Heart right ventricle (tissue), 16 donors: ENCODE measurements at regions not wholly inside any gene's neighbourhood (a gene's known extent, or its start where the extent isn't known, plus 50 kb on each side); places are given as distances from the start of the nearest gene placed in this dataset.

ENCODE experiments used
- ATAC-seq, 8 donors: fragments of 200-7000 bp; cut with Tn5 transposase; one replicate each; pipeline ENCODE4 v1.9.1; 2020; ENCODE audit warnings: mild to moderate bottlenecking in 8 of 8, moderate library complexity in 8 of 8, moderate number of reproducible peaks in 1 of 8
- DNase-seq, 2 donors: peaks; one replicate each; pipeline ENCODE4 v3.0.0-alpha.2; 2020
- H3K27ac ChIP-seq, 10 donors: fragments of 200-600 bp; sonication (generic) in 2 of 10; one replicate each; pipeline versions ENCODE4 v1.5.0 to v1.8.0; 2020 to 2022; ENCODE audit warnings: mild to moderate bottlenecking in 3 of 10
- H3K27me3 ChIP-seq, 7 donors: fragments of 200-600 bp; one replicate each; pipeline ENCODE4 v1.8.0; 2021 to 2022; ENCODE audit warnings: mild to moderate bottlenecking in 2 of 7
- H3K36me3 ChIP-seq, 9 donors: fragments of 200-600 bp; sonication (generic) in 1 of 9; one replicate each; pipeline versions ENCODE4 v1.5.0 to v1.8.0; 2020 to 2022; ENCODE audit warnings: mild to moderate bottlenecking in 2 of 9
- H3K4me1 ChIP-seq, 9 donors: fragments of 200-600 bp; sonication (generic) in 1 of 9; one replicate each; pipeline versions ENCODE4 v1.5.0 to v1.8.0; 2020 to 2022; ENCODE audit warnings: mild to moderate bottlenecking in 4 of 9
- H3K4me3 ChIP-seq, 10 donors: fragments of 200-600 bp; sonication (generic) in 2 of 10; one replicate each; pipeline versions ENCODE4 v1.5.0 to v1.8.0; 2020 to 2022; ENCODE audit warnings: mild to moderate bottlenecking in 7 of 10, moderate library complexity in 2 of 10
- H3K9me3 ChIP-seq, 11 donors: fragments of 200-600 bp in 10 of 11; sonication (generic) in 2 of 11; one replicate each; pipeline versions ENCODE4 v1.5.0 to v1.8.0; 2013 to 2022; ENCODE audit warnings: mild to moderate bottlenecking in 2 of 11, control low read depth in 1 of 11, moderate library complexity in 1 of 11
- WGBS, 2 donors: extraction: QIAGEN DNeasy Blood & Tissue Kit; methylation state at CpG; one replicate each; pipeline ENCODE4 v1.1.7; 2013; ENCODE audit warnings: inconsistent platforms in 1 of 2; 5-methylcytosine and 5-hydroxymethylcytosine counted together
- intact Hi-C, 10 donors: fragments of 100-400 bp; cut with DNase I; formaldehyde crosslinking; loops; one replicate each; pipeline versions ENCODE4 v1.11.1 to v1.14.2; 2022
- TF ChIP-seq, protein P1 (sequence below), 9 donors: fragments of 200-600 bp; sonication (generic) in 2 of 9; IDR thresholded peaks; one replicate each; pipeline versions ENCODE4 v1.5.0 to v1.8.0; 2021 to 2022; ENCODE audit warnings: antibody characterized with exemption in 9 of 9, mild to moderate bottlenecking in 5 of 9, moderate library complexity in 1 of 9
- donor health status: Arrhythmogenic right ventricular cardiomyopathy.
- donor health status: ischemic (EF 13 %, LVEDD 7.1; RV severe dilation, severe dysfunction).
- donor health status: healthy with polysubstance abuse.
- donor health status: DM: no; HTN: yes; CAD: no.
- donor health status: DM: no; HTN: no; CAD: no.
- donor health status: ischemic (EF 25% LVEDD 6.9; RV normal size, moderate dysfunction).
- donor health status: ischemic (EF 25% LVEDD 5.7; RV mildly dilated, moderate dysfunction).
- donor health status: healthy.
- donor health status: DM: yes; HTN: yes; CAD: no.
- donor health status: Ischemic cardiomyopathy.
- donor health status: ischemic (EF 35%, LVEDD 5.7; RV mildly dilated, moderate dysfunction).
- donor health status: nonischemic (EF 11% LVEDD 7.7; RV severe dilation, severe dysfunction).
- donor health status: DM: yes; HTN: yes; CAD: no.
- donor health status: PGD.
- donor health status: ischemic (EF 29% LVEDD 5.4; RV normal size, mild dysfunction).
- donor health status: nonischemic (EF 23%, LVEDD 6.1; RV moderate dilation, normal function).

DNA sequence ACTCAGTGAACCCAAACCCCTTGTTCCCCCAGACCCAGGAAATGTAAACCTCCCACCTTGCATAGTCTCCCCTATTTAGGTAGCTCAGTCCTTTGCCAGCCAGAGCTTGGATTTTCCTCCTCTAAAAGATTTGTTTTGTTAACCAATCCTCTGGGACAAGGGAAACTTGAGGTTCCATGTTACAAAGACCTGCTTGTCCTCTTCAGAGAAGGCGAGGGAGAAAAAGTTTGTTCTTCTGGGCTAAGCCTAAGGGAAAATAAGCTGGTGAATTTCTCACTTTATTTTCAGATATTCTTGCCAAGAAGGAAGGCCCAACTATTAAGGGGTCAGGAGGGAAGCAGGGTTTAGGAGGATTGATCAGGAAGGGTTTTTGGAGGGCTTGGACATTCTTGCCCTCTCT lies 136.1 kb upstream of the PROK2 start:
- Histone ChIP-seq H3K27me3 (peaks cover 0 to 46% (median 0%) of the 10 kb centered on the region in 7 donors), H3K9me3 (no peaks in the 10 kb centered on the region), H3K4me3 (no peak overlapping the region), H3K36me3 (no peaks in the 10 kb centered on the region), H3K4me1 (peaks cover 0 to 6% (median 0%) of the 10 kb centered on the region in 9 donors), H3K27ac (no peak overlapping the region)
- ATAC-seq: no peak
- intact Hi-C loops: no loop called here
- 93 to 97% methylated on average over 1 of the region's 1 CpG for WGBS, 2 donors
- TF ChIP-seq, protein P1, sequence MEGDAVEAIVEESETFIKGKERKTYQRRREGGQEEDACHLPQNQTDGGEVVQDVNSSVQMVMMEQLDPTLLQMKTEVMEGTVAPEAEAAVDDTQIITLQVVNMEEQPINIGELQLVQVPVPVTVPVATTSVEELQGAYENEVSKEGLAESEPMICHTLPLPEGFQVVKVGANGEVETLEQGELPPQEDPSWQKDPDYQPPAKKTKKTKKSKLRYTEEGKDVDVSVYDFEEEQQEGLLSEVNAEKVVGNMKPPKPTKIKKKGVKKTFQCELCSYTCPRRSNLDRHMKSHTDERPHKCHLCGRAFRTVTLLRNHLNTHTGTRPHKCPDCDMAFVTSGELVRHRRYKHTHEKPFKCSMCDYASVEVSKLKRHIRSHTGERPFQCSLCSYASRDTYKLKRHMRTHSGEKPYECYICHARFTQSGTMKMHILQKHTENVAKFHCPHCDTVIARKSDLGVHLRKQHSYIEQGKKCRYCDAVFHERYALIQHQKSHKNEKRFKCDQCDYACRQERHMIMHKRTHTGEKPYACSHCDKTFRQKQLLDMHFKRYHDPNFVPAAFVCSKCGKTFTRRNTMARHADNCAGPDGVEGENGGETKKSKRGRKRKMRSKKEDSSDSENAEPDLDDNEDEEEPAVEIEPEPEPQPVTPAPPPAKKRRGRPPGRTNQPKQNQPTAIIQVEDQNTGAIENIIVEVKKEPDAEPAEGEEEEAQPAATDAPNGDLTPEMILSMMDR (IDR thresholded peaks at IDR 0.05): no peak
- no peak for DNase-seq

DNA sequence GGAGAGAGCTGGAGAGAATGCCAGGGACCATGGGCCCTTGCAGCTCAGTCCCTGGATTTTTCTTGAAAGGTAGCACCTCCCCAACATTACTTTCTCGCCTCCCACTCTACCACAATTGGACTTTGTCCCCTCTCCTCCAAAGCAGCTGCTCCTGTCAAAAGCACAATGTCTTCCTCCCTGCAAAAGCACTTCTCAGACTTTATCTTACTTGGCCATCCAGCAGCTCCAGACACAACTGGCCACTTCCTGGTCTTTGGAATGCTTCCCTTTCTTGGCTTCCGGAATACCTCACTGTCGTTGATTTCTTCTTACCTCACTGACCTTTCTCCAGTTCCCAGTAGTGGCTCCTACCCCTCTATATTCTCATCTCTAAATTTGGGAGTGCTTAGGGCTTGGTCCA lies 134.6 kb upstream of the PROK2 start:
- intact Hi-C loops: no loop called here
- H3K9me3 ChIP-seq: no peaks in the 10 kb centered on the region
- 47 to 49% methylated on average over 3 of the region's 3 CpGs for WGBS, 2 donors
- H3K27me3 ChIP-seq: peaks cover 0 to 52% (median 0%) of the 10 kb centered on the region in 7 donors
- ATAC-seq: no peak
- no peaks in the 10 kb centered on the region for H3K36me3 ChIP-seq
- H3K4me3 ChIP-seq: no peak overlapping the region
- H3K27ac ChIP-seq: no peak overlapping the region
- H3K4me1 ChIP-seq: peaks cover 0 to 6% (median 0%) of the 10 kb centered on the region in 9 donors
- DNase-seq: no peak
- TF ChIP-seq, protein P1 (IDR thresholded peaks at IDR 0.05): no peak

DNA sequence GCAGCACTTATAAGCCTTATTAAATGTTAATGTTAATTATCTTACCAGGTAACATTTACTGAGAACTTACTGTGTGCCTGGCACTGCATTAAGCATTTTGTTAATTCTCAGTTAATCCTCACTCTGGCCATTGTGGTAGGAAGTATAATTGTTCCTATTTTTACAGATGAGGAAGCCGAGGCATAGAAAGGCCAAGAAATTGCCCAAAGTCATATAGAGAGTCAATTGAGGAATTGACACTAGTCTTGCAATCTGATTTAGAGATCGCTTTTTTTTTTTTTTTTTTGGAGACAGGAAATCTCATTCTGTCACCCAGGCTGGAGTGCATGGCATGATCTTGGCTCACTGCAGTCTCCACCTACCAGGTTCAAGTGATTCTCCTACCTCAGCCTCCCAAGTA lies 132.6 kb upstream of the PROK2 start:
- Histone ChIP-seq H3K27me3 (peaks cover 0 to 72% (median 0%) of the 10 kb centered on the region in 7 donors), H3K27ac (no peak overlapping the region), H3K36me3 (no peaks in the 10 kb centered on the region), H3K4me1 (peaks cover 0 to 6% (median 0%) of the 10 kb centered on the region in 9 donors), H3K4me3 (no peak overlapping the region), H3K9me3 (no peaks in the 10 kb centered on the region)
- intact Hi-C loops: no loop called here
- DNase-seq: no peak
- 71 to 83% methylated on average over 2 of the region's 2 CpGs for WGBS, 2 donors
- no peak for ATAC-seq
- TF ChIP-seq, protein P1 (IDR thresholded peaks at IDR 0.05): no peak

DNA sequence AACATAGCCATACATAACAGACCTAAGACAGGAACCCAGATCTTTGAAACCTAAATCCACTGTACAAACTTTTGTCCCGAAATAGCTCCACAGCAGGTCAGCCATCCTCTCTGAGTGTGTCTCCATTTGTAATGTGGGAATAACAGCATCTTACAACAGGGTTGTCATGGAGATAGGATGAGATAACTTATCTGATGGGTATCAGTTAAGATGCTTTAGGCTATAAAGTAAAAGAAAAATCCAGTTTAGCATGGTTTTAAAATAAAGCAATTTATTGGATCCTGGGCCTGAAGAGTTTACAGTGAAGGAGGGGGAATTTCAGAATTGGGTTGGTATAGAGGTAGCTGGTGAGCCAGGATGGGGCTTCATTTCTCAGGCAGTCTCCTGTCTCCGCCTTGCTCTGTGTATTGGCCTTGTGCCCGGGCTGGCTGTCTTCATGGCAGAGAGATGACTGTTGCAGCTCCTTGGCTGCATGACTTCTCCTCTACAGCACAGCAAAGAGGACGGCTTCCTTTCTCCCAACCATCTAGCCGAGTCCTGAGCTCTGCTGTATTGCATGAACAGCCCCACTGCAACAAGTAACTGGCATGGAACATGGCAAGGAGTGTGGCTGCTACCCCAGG lies 131.9 kb upstream of the PROK2 start:
- DNase-seq (no peak), ATAC-seq (no peak)
- Histone ChIP-seq H3K27me3 (peaks cover 0 to 75% (median 0%) of the 10 kb centered on the region in 7 donors), H3K4me3 (no peak overlapping the region), H3K36me3 (no peaks in the 10 kb centered on the region), H3K27ac (no peak overlapping the region), H3K9me3 (no peaks in the 10 kb centered on the region), H3K4me1 (peaks cover 0 to 6% (median 0%) of the 10 kb centered on the region in 9 donors)
- TF ChIP-seq, protein P1 (IDR thresholded peaks at IDR 0.05): no peak
- 71 to 75% methylated on average over 5 of the region's 5 CpGs for WGBS, 2 donors
- intact Hi-C loops: no loop called here
